GM13977 (cell line): ENCODE measurements at regions not wholly inside any gene's neighbourhood (a gene's known extent, or its start where the extent isn't known, plus 50 kb on each side); places are given as distances from the start of the nearest gene placed in this dataset.

Experiments used
- DNase-seq: peaks from one replicate; pipeline ENCODE4 v3.0.0; 2012; ENCODE audit warnings: low spot score
- in situ Hi-C: fragments of 300-500 bp; cut with MboI; formaldehyde crosslinking; loops from one replicate; pipeline ENCODE4 v1.12.0; 2022; ENCODE audit warnings: low sequenced_read_pairs, low pct_unique_long_range_greater_than_20kb, mixed read lengths, inconsistent platforms; ENCODE audit not compliant: unreplicated experiment
- TF ChIP-seq, protein P1 (sequence below): IDR thresholded peaks from 2 replicates; pipeline ENCODE4 v1.5.1; 2012; ENCODE audit warnings: mild to moderate bottlenecking, control low read depth; ENCODE audit not compliant: insufficient read depth; ENCODE audit errors: extremely low read depth, missing control alignments

DNA sequence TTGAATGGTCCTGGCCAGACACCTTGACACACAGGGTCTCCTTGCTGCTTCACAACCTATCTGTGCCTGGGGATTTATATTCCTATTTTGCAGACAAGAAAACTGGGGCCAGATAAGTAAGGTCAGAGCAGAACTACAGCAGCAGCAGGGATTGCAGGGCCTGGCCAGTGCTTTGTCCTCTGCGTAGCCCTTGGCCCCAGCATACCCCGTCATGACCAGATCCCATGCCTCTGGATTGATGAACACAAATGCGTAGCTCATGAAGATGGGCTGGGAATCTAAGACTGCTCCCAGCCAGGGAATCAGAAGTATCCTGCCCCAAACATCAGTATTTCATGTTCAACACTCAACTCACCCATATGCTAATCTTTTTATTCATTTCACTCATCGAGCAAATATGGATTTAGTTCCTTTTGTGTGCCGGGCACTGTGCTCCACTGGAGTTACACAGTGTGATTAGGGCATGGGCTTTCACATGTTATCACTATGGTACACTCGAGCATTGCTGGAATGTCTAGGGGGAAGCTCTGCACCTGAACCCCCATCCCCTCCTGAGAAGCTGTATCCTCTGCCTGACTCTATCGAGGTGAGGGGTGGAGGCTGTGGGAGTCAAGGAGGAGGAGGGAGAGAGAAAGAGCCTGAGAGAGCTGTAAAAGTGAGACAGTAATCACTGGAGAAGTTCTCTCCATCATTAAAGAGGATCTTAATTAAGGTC lies 143.3 kb downstream of the CYP26B1 start:
- DNase-seq, result no peak
- in situ Hi-C loops, result no loop called here
- TF ChIP-seq, protein P1, sequence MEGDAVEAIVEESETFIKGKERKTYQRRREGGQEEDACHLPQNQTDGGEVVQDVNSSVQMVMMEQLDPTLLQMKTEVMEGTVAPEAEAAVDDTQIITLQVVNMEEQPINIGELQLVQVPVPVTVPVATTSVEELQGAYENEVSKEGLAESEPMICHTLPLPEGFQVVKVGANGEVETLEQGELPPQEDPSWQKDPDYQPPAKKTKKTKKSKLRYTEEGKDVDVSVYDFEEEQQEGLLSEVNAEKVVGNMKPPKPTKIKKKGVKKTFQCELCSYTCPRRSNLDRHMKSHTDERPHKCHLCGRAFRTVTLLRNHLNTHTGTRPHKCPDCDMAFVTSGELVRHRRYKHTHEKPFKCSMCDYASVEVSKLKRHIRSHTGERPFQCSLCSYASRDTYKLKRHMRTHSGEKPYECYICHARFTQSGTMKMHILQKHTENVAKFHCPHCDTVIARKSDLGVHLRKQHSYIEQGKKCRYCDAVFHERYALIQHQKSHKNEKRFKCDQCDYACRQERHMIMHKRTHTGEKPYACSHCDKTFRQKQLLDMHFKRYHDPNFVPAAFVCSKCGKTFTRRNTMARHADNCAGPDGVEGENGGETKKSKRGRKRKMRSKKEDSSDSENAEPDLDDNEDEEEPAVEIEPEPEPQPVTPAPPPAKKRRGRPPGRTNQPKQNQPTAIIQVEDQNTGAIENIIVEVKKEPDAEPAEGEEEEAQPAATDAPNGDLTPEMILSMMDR, result no peak

DNA sequence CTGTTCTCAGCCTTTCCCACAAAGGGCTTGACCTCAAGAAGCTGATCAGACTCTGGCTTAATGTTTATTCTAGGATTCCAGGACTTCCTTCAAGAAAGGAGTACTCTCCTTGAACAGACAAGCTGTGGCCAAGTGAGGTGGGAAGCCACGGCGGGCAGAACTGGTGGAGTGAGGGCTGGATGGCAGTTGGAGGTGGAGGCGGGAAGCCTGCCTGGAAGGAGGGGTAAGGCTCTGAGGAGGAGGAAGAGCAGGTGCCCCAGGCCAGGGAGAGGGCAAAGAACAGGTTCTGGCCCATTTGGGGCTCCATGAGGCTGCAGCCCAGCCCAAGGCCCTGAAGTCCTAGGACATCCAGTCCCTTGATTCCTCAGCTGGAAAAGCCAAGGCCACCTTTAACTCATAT lies 143.9 kb downstream of the CYP26B1 start:
- in situ Hi-C loops, result no loop called here
- TF ChIP-seq, protein P1, result no peak
- no peak for DNase-seq

GRCh38 chr2:72003124-72003523 lies 144.5 kb downstream of the CYP26B1 start:
- in situ Hi-C loops, result no loop called here
- no peak for DNase-seq
- TF ChIP-seq, protein P1, result no peak

GRCh38 chr2:72001937-72002690 lies 145.5 kb downstream of the CYP26B1 start:
- in situ Hi-C loops, result no loop called here
- TF ChIP-seq, protein P1, result no peak
- DNase-seq, result no peak

DNA sequence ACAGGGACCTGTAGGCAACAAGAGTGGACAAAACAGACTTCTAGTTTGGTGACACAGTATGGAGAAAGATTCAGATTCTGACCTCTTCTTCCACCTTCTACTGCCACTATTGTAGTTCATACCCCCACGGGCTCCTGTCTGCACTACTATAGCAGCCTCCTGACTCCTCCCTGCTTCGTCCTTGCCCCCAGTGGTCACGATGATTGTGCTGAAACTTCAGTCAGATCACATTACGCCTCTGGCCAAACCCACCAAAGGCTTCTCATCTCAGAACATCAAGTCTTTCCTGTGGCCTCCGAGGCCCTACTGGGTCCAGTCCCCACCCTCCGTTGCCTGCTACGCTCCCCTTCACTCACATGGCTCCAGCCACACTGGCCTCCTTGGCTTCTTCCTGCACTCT lies 147.6 kb downstream of the CYP26B1 start:
- in situ Hi-C loops, result no loop called here
- DNase-seq, result no peak
- TF ChIP-seq, protein P1, result no peak

DNA sequence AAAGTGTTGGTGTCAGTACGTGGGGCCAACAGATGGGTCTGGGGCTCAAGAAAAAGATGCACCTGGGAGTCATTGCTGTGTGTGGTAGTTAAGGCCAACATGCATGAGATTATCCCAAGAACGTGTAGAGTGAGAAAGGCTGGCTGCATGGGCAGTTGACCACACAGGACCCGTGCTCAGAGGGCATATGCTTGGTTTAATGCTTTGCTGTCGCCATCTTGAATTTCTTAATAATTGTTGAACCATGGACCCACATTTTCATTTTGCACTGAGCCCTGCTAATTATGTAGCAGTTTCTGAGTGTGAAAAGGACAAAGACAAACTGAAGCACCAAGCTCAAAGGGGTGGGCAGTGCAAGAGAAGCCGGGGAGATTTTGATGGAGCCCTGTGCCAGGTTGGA lies 148.1 kb downstream of the CYP26B1 start:
- in situ Hi-C loops, result no loop called here
- no peak for DNase-seq
- TF ChIP-seq, protein P1, result no peak
